ENCODE measurements at regions not wholly inside any gene's neighbourhood (a gene's known extent, or its start where the extent isn't known, plus 50 kb on each side); places are given as distances from the start of the nearest gene placed in this dataset.

DNA sequence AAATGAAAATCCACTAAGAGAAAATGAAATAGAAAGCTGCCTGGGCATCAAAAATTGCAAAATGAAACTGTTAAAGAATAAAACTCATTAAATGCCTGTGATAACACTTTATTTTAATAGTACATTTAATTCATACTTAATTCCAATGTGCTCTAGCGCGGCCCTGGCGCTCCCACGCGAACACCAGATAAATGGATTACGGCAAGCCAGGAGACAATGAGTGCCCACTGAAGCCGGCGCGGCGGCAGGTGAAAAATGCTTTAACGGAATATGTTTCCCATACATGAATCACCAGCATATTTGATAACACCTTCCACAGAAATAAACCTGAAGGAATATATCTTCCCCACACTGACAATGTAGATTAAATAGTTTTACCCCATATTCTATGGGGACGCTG, 245.5 kb downstream of the RBFOX3 start:
- H3K27ac Mint-ChIP-seq = no peak overlapping the region
- H3K27me3 Mint-ChIP-seq (ENCODE audit: low read depth) = peaks cover 89% of the 10 kb centered on the region
- DNase-seq (ENCODE audit: low spot score in 2 of 2, unreplicated experiment in 2 of 2) = no peak
- no peaks in the 10 kb centered on the region for H3K9me3 Mint-ChIP-seq
- TF ChIP-seq, protein P1, sequence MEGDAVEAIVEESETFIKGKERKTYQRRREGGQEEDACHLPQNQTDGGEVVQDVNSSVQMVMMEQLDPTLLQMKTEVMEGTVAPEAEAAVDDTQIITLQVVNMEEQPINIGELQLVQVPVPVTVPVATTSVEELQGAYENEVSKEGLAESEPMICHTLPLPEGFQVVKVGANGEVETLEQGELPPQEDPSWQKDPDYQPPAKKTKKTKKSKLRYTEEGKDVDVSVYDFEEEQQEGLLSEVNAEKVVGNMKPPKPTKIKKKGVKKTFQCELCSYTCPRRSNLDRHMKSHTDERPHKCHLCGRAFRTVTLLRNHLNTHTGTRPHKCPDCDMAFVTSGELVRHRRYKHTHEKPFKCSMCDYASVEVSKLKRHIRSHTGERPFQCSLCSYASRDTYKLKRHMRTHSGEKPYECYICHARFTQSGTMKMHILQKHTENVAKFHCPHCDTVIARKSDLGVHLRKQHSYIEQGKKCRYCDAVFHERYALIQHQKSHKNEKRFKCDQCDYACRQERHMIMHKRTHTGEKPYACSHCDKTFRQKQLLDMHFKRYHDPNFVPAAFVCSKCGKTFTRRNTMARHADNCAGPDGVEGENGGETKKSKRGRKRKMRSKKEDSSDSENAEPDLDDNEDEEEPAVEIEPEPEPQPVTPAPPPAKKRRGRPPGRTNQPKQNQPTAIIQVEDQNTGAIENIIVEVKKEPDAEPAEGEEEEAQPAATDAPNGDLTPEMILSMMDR (IDR thresholded peaks at IDR 0.05; ENCODE audit: unreplicated experiment) = no peak
- no peaks in the 10 kb centered on the region for H3K36me3 Mint-ChIP-seq
- H3K4me3 Mint-ChIP-seq = no peak overlapping the region
- H3K4me1 Mint-ChIP-seq = no peaks in the 10 kb centered on the region

DNA sequence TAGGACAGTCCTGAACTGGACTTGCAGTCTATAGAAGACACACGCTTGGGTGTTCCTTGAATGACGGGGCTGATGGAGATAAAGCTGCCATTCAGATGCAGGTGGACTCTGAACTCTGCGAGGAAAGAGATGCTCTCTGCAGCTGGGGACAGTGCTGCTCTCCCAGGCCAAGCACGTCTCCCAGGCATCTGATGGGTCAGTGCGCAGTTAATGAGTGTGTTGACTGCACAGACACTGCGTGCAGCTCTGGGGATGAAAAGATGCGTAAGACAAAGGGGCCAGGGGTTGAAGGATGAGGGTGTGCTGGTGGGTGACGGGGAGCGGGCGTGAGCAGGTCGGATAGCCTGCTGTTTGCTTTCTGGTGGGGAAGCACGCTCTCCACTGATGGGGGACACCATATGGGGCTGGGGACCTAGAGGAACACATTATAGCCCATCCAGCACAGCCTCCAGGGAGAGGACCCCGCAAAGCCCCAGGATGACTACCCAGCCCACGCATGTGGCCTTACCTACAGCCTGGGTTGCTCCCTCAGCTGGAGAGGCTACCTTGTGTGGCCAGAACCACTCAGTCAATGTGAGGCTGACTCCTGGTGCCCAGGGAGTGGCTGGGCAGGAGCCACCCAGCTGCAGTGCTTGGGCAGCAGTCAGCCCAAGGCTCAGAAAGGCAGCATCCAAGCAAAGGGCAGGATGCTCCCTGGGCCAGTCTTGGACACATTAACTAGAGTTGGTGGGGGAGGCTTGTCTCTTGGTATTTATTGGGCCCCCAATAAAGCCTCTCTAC, 246.3 kb downstream of the RBFOX3 start:
- Mint-ChIP-seq H3K27me3 (ENCODE audit: low read depth) (peaks cover 89% of the 10 kb centered on the region), H3K4me1 (no peaks in the 10 kb centered on the region), H3K27ac (no peak overlapping the region), H3K4me3 (no peak overlapping the region), H3K36me3 (no peaks in the 10 kb centered on the region), H3K9me3 (no peaks in the 10 kb centered on the region)
- TF ChIP-seq, protein P1 (IDR thresholded peaks at IDR 0.05; ENCODE audit: unreplicated experiment) = no peak
- DNase-seq (ENCODE audit: low spot score in 2 of 2, unreplicated experiment in 2 of 2) = no peak

- TF ChIP-seq, protein P1 (IDR thresholded peaks at IDR 0.05; ENCODE audit: unreplicated experiment) = no peak
- Mint-ChIP-seq H3K4me3 (no peak overlapping the region), H3K27ac (no peak overlapping the region), H3K4me1 (no peaks in the 10 kb centered on the region), H3K36me3 (no peaks in the 10 kb centered on the region), H3K9me3 (no peaks in the 10 kb centered on the region), H3K27me3 (ENCODE audit: low read depth) (peaks cover 94% of the 10 kb centered on the region)
- DNase-seq (ENCODE audit: low spot score in 2 of 2, unreplicated experiment in 2 of 2) = no peak
Measured at GRCh38 chr17:79363552-79364275, 247.1 kb downstream of the RBFOX3 start.

GRCh38 chr17:79362772-79363305, 248.0 kb downstream of the RBFOX3 start:
- H3K4me1 Mint-ChIP-seq = no peaks in the 10 kb centered on the region
- no peak for DNase-seq (ENCODE audit: low spot score in 2 of 2, unreplicated experiment in 2 of 2)
- TF ChIP-seq, protein P1 (IDR thresholded peaks at IDR 0.05; ENCODE audit: unreplicated experiment) = no peak
- H3K4me3 Mint-ChIP-seq = no peak overlapping the region
- H3K27ac Mint-ChIP-seq = no peak overlapping the region
- no peaks in the 10 kb centered on the region for H3K9me3 Mint-ChIP-seq
- H3K36me3 Mint-ChIP-seq = no peaks in the 10 kb centered on the region
- H3K27me3 Mint-ChIP-seq (ENCODE audit: low read depth) = peaks cover 90% of the 10 kb centered on the region

- no peak overlapping the region for H3K27ac Mint-ChIP-seq
- no peaks in the 10 kb centered on the region for H3K36me3 Mint-ChIP-seq
- TF ChIP-seq, protein P1 (IDR thresholded peaks at IDR 0.05; ENCODE audit: unreplicated experiment) = no peak
- H3K9me3 Mint-ChIP-seq = no peaks in the 10 kb centered on the region
- H3K4me1 Mint-ChIP-seq = no peaks in the 10 kb centered on the region
- H3K4me3 Mint-ChIP-seq = no peak overlapping the region
- peaks cover 85% of the 10 kb centered on the region for H3K27me3 Mint-ChIP-seq (ENCODE audit: low read depth)
- no peak for DNase-seq (ENCODE audit: low spot score in 2 of 2, unreplicated experiment in 2 of 2)
Measured at GRCh38 chr17:79361873-79362771, 248.7 kb downstream of the RBFOX3 start.
